ENCODE measurements at regions not wholly inside any gene's neighbourhood (a gene's known extent, or its start where the extent isn't known, plus 50 kb on each side); places are given as distances from the start of the nearest gene placed in this dataset.

DNA sequence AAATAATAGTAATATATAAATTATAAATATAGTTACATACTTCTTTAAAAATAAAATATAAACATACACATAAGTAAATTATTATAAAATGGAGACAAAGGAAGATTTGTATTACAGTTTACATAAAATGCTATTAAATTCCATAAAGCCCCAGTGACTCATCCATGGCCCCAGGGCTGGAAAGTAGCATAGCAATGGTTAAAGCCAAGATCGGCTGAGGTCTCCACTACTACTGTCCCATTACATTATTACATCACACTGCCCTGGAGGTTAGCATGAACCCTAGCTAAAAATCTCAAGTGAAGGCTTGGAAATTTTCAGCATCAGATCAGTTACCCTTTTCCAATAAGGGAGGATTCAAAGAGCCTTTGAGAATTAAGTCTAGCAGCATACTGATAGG lies 936.2 kb downstream of the DSC3 start:
- CTCF ChIA-PET, result no interaction called here
- H3K27ac ChIP-seq (ENCODE audit: low read length), result no peak overlapping the region
- in situ Hi-C loops (cut with HindIII; ENCODE audit: low pct_unique_long_range_greater_than_20kb, low sequenced_read_pairs) (no loop called here), intact Hi-C loops (cut with micrococcal nuclease; ENCODE audit: unreplicated experiment) (no loop called here)
- ATAC-seq (no peak), DNase-seq (ENCODE audit: low read depth, low spot score) (no peak)
- H3K4me3 ChIP-seq (ENCODE audit: low read depth in 2 of 2, low read length in 2 of 2), result no peak overlapping the region
- H3K27me3 ChIP-seq (ENCODE audit: control insufficient read depth, insufficient read depth, low read length), result no peaks in the 10 kb centered on the region
- POLR2A ChIA-PET, result no interaction called here
- H3K36me3 ChIP-seq (ENCODE audit: control insufficient read depth, insufficient read depth, low read length), result no peaks in the 10 kb centered on the region
- H3K9me3 ChIP-seq (ENCODE audit: control insufficient read depth, insufficient read depth, low read depth, low read length), result no peaks in the 10 kb centered on the region
- BruUV-seq (replicated peaks), result no TSS peak
- no peaks in the 10 kb centered on the region for H3K4me1 ChIP-seq (ENCODE audit: control insufficient read depth, insufficient read depth, low read length)
- TF ChIP-seq REST (IDR thresholded peaks at IDR 0.05; ENCODE audit: insufficient read depth in 1 of 2, low read depth in 2 of 2, low read length in 1 of 2) (no peak), TCF7L2 (IDR thresholded peaks at IDR 0.05; ENCODE audit: low read depth, low read length) (no peak), SIN3A (IDR thresholded peaks at IDR 0.05; ENCODE audit: borderline replicate concordance, insufficient read depth, low read depth, low read length) (no peak), POLR2AphosphoS5 (IDR thresholded peaks at IDR 0.05; ENCODE audit: low read depth, low read length) (no peak)
- TF ChIP-seq, protein P1, sequence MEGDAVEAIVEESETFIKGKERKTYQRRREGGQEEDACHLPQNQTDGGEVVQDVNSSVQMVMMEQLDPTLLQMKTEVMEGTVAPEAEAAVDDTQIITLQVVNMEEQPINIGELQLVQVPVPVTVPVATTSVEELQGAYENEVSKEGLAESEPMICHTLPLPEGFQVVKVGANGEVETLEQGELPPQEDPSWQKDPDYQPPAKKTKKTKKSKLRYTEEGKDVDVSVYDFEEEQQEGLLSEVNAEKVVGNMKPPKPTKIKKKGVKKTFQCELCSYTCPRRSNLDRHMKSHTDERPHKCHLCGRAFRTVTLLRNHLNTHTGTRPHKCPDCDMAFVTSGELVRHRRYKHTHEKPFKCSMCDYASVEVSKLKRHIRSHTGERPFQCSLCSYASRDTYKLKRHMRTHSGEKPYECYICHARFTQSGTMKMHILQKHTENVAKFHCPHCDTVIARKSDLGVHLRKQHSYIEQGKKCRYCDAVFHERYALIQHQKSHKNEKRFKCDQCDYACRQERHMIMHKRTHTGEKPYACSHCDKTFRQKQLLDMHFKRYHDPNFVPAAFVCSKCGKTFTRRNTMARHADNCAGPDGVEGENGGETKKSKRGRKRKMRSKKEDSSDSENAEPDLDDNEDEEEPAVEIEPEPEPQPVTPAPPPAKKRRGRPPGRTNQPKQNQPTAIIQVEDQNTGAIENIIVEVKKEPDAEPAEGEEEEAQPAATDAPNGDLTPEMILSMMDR (IDR thresholded peaks at IDR 0.05), result no peak

DNA sequence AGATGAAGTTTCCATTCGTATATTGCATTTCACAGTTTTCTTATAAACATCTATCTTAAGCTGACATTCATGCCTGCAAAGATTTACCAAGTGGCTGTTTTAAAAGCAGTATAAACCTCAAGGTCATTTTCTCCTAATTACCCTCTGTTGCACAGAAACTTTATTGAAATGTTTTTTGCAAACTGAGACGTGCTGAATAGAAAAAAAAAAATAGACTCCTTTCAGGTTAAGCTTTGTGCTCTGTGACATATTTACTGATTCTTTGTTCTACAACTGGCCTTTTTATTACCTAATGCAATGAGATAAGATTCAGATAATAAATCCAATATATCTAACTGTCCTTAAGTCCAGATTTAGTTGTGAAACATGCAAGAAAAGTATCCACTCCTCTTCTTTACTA lies 938.7 kb downstream of the DSC3 start:
- ChIA-PET CTCF (no interaction called here), POLR2A (no interaction called here)
- Histone ChIP-seq H3K4me3 (ENCODE audit: low read depth in 2 of 2, low read length in 2 of 2) (no peak overlapping the region), H3K27ac (ENCODE audit: low read length) (no peak overlapping the region), H3K36me3 (ENCODE audit: control insufficient read depth, insufficient read depth, low read length) (no peaks in the 10 kb centered on the region), H3K27me3 (ENCODE audit: control insufficient read depth, insufficient read depth, low read length) (no peaks in the 10 kb centered on the region), H3K9me3 (ENCODE audit: control insufficient read depth, insufficient read depth, low read depth, low read length) (no peaks in the 10 kb centered on the region), H3K4me1 (ENCODE audit: control insufficient read depth, insufficient read depth, low read length) (no peaks in the 10 kb centered on the region)
- no peak for TF ChIP-seq SIN3A (IDR thresholded peaks at IDR 0.05; ENCODE audit: borderline replicate concordance, insufficient read depth, low read depth, low read length)
- no peak for TF ChIP-seq POLR2AphosphoS5 (IDR thresholded peaks at IDR 0.05; ENCODE audit: low read depth, low read length)
- no peak for TF ChIP-seq REST (IDR thresholded peaks at IDR 0.05; ENCODE audit: insufficient read depth in 1 of 2, low read depth in 2 of 2, low read length in 1 of 2)
- TF ChIP-seq, protein P1 (IDR thresholded peaks at IDR 0.05), result no peak
- TF ChIP-seq TCF7L2 (IDR thresholded peaks at IDR 0.05; ENCODE audit: low read depth, low read length), result no peak
- intact Hi-C loops (cut with micrococcal nuclease; ENCODE audit: unreplicated experiment) (no loop called here), in situ Hi-C loops (cut with HindIII; ENCODE audit: low pct_unique_long_range_greater_than_20kb, low sequenced_read_pairs) (no loop called here)
- no TSS peak for BruUV-seq (replicated peaks)
- ATAC-seq, result no peak
- DNase-seq (ENCODE audit: low read depth, low spot score), result no peak

All from Panc1 (cell line).